ENCODE measurements at regions not wholly inside any gene's neighbourhood (a gene's known extent, or its start where the extent isn't known, plus 50 kb on each side); places are given as distances from the start of the nearest gene placed in this dataset.

GRCh38 chr21:25412100-25412499 lies 195.2 kb downstream of the MRPL39 start:
- Histone ChIP-seq H3K4me2 (ENCODE audit: low read depth, low read length, poor library complexity, severe bottlenecking) (no peak overlapping the region), H3K36me3 (ENCODE audit: insufficient read depth, low read length) (no peaks in the 10 kb centered on the region), H3K79me2 (ENCODE audit: insufficient read depth, low read length) (no peaks in the 10 kb centered on the region), H3K9me2 (replicated peaks; ENCODE audit: low read depth, low read length) (no peaks in the 10 kb centered on the region), H4K20me1 (ENCODE audit: insufficient read depth, low read length, poor library complexity, severe bottlenecking) (no peaks in the 10 kb centered on the region), H3K9me3 (ENCODE audit: insufficient read depth, low read depth, low read length) (no peaks in the 10 kb centered on the region), H3K27me3 (ENCODE audit: insufficient read depth, low read length, poor library complexity, severe bottlenecking) (no peaks in the 10 kb centered on the region), H3K9ac (ENCODE audit: low read depth, low read length, poor library complexity, severe bottlenecking) (no peak overlapping the region), H3K4me1 (ENCODE audit: insufficient read depth, low read length, poor library complexity, severe bottlenecking) (peaks cover 9% of the 10 kb centered on the region), H3F3A (ENCODE audit: low read depth) (no peaks in the 10 kb centered on the region), H2AFZ (ENCODE audit: low read length) (no peak overlapping the region), H3K4me3 (ENCODE audit: low read length, poor library complexity, severe bottlenecking) (no peak overlapping the region)
- no peak for TF ChIP-seq EZH2phosphoT487 (IDR thresholded peaks at IDR 0.05; ENCODE audit: borderline replicate concordance)
- TF ChIP-seq CTCF (conservative IDR thresholded peaks at IDR 0.05; ENCODE audit: low read length), result no peak

GRCh38 chr21:25409978-25410377 lies 197.3 kb downstream of the MRPL39 start:
- H3K4me1 ChIP-seq (ENCODE audit: insufficient read depth, low read length, poor library complexity, severe bottlenecking), result peaks cover 9% of the 10 kb centered on the region
- H3K36me3 ChIP-seq (ENCODE audit: insufficient read depth, low read length), result no peaks in the 10 kb centered on the region
- peak overlapping the region; percentile 6 for H3K4me2 ChIP-seq (ENCODE audit: low read depth, low read length, poor library complexity, severe bottlenecking)
- no peaks in the 10 kb centered on the region for H3K9me2 ChIP-seq (replicated peaks; ENCODE audit: low read depth, low read length)
- H2AFZ ChIP-seq (ENCODE audit: low read length), result no peak overlapping the region
- H3K79me2 ChIP-seq (ENCODE audit: insufficient read depth, low read length), result no peaks in the 10 kb centered on the region
- H3K4me3 ChIP-seq (ENCODE audit: low read length, poor library complexity, severe bottlenecking), result no peak overlapping the region
- H3K9ac ChIP-seq (ENCODE audit: low read depth, low read length, poor library complexity, severe bottlenecking), result no peak overlapping the region
- no peaks in the 10 kb centered on the region for H3K9me3 ChIP-seq (ENCODE audit: insufficient read depth, low read depth, low read length)
- no peak for TF ChIP-seq CTCF (conservative IDR thresholded peaks at IDR 0.05; ENCODE audit: low read length)
- no peak for TF ChIP-seq EZH2phosphoT487 (IDR thresholded peaks at IDR 0.05; ENCODE audit: borderline replicate concordance)
- no peaks in the 10 kb centered on the region for H3K27me3 ChIP-seq (ENCODE audit: insufficient read depth, low read length, poor library complexity, severe bottlenecking)
- H3F3A ChIP-seq (ENCODE audit: low read depth), result no peaks in the 10 kb centered on the region
- H4K20me1 ChIP-seq (ENCODE audit: insufficient read depth, low read length, poor library complexity, severe bottlenecking), result no peaks in the 10 kb centered on the region

DNA sequence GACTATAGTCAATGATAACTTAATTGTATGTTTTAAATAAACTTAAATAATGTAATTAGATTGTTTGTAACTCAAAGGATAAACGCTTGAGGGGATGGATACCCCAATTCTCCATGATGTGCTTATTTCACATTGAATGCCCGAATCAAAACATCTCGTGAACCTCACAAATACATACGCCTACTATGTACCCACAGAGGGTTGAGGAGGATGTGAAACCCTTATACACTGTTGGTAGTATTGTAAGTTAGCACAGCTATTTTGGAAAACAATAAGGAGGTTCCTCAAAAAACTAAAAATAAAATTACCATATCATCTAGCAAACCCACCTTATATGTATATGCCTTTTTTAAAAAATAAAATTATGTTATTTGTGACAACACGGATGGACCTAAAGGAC lies 198.6 kb downstream of the MRPL39 start:
- H3K79me2 ChIP-seq (ENCODE audit: insufficient read depth, low read length), result no peaks in the 10 kb centered on the region
- TF ChIP-seq CTCF (conservative IDR thresholded peaks at IDR 0.05; ENCODE audit: low read length) (no peak), EZH2phosphoT487 (IDR thresholded peaks at IDR 0.05; ENCODE audit: borderline replicate concordance) (no peak)

More for the DNA sequence above, 198.6 kb downstream of the MRPL39 start:
- H3K4me2 ChIP-seq (ENCODE audit: low read depth, low read length, poor library complexity, severe bottlenecking), result no peak overlapping the region
- no peaks in the 10 kb centered on the region for H3K36me3 ChIP-seq (ENCODE audit: insufficient read depth, low read length)
- H4K20me1 ChIP-seq (ENCODE audit: insufficient read depth, low read length, poor library complexity, severe bottlenecking), result no peaks in the 10 kb centered on the region
- no peak overlapping the region for H3K4me3 ChIP-seq (ENCODE audit: low read length, poor library complexity, severe bottlenecking)
- no peaks in the 10 kb centered on the region for H3K9me2 ChIP-seq (replicated peaks; ENCODE audit: low read depth, low read length)
- no peak overlapping the region for H2AFZ ChIP-seq (ENCODE audit: low read length)
- peaks cover 9% of the 10 kb centered on the region for H3K4me1 ChIP-seq (ENCODE audit: insufficient read depth, low read length, poor library complexity, severe bottlenecking)
- H3K9ac ChIP-seq (ENCODE audit: low read depth, low read length, poor library complexity, severe bottlenecking), result no peak overlapping the region
- no peaks in the 10 kb centered on the region for H3K27me3 ChIP-seq (ENCODE audit: insufficient read depth, low read length, poor library complexity, severe bottlenecking)
- no peaks in the 10 kb centered on the region for H3K9me3 ChIP-seq (ENCODE audit: insufficient read depth, low read depth, low read length)
- no peaks in the 10 kb centered on the region for H3F3A ChIP-seq (ENCODE audit: low read depth)

All from Loucy (cell line).